ENCODE measurements at regions not wholly inside any gene's neighbourhood (a gene's known extent, or its start where the extent isn't known, plus 50 kb on each side); places are given as distances from the start of the nearest gene placed in this dataset.

DNA sequence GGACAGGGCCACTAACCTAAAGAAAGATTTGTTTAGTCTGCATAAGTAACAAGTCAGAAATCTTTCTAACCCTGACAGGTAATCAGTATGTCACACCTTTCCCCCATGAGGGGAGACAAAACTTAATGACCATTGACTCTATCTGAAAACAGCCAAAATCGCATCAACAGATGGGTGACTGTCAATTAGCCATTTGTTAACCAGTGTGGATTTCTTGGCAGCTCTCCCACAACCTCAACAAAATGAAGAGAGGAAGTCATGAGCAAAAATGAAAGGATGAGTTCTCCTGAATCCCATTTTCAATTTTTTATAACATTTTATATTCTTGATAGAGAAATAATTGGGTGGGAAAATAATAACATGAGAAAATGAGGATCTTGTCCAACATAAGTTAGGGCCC is 84.6 kb upstream of the SNX2 start:
- POLR2A ChIA-PET, result no interaction called here

More for the DNA sequence above, 84.6 kb upstream of the SNX2 start:
- dilution Hi-C loops (cut with MboI; ENCODE audit: extremely low pct_ligation_motif_present, low sequenced_read_pairs), result no loop called here
- no peaks in the 10 kb centered on the region for H3K9me3 ChIP-seq (replicated peaks; ENCODE audit: control insufficient read depth, insufficient read depth, low read length)
- no peaks in the 10 kb centered on the region for H3K79me2 ChIP-seq (ENCODE audit: control insufficient read depth, insufficient read depth, low read length)
- H3K4me3 ChIP-seq (replicated peaks in 1 of 3; ENCODE audit: insufficient read depth in 1 of 3, low read depth in 1 of 3, low read length in 3 of 3), result no peak overlapping the region
- CTCF ChIA-PET, result no interaction called here
- H3K27ac ChIP-seq (ENCODE audit: insufficient read depth, low read depth, low read length), result no peak overlapping the region
- H3K27me3 ChIP-seq (ENCODE audit: control insufficient read depth in 2 of 2, insufficient read depth in 2 of 2, low read length in 2 of 2), result no peaks in the 10 kb centered on the region
- no peaks in the 10 kb centered on the region for H3K9me1 ChIP-seq (replicated peaks; ENCODE audit: control insufficient read depth, extremely low read depth, insufficient read depth, low read length)
- no peaks in the 10 kb centered on the region for H4K20me1 ChIP-seq (replicated peaks; ENCODE audit: control insufficient read depth, extremely low read depth, insufficient read depth, low read length)
- no peak for DNase-seq (ENCODE audit: low read depth, low spot score)
- intact Hi-C loops (cut with micrococcal nuclease), result no loop called here
- no peak overlapping the region for H2AFZ ChIP-seq (ENCODE audit: low read depth, low read length)
- H3K9ac ChIP-seq (replicated peaks; ENCODE audit: extremely low read depth, insufficient read depth, low read length), result no peak overlapping the region
- TF ChIP-seq GATA2 (IDR thresholded peaks at IDR 0.05; ENCODE audit: insufficient read depth, insufficient read length, low read depth, low read length) (no peak), MYC (IDR thresholded peaks at IDR 0.05; ENCODE audit: low read depth, low read length) (no peak), FOS (IDR thresholded peaks at IDR 0.05; ENCODE audit: borderline replicate concordance, insufficient read depth, low read length) (no peak), EZH2 (IDR thresholded peaks at IDR 0.05; ENCODE audit: borderline replicate concordance, low read depth, low read length, severe bottlenecking) (no peak), POLR2A (IDR thresholded peaks at IDR 0.05; ENCODE audit: low read depth, low read length) (no peak), POLR2AphosphoS5 (IDR thresholded peaks at IDR 0.05; ENCODE audit: insufficient read depth, low read depth, low read length) (no peak), JUN (IDR thresholded peaks at IDR 0.05; ENCODE audit: borderline replicate concordance, insufficient read depth, insufficient read length, low read depth) (no peak)
- TF ChIP-seq, protein P1, sequence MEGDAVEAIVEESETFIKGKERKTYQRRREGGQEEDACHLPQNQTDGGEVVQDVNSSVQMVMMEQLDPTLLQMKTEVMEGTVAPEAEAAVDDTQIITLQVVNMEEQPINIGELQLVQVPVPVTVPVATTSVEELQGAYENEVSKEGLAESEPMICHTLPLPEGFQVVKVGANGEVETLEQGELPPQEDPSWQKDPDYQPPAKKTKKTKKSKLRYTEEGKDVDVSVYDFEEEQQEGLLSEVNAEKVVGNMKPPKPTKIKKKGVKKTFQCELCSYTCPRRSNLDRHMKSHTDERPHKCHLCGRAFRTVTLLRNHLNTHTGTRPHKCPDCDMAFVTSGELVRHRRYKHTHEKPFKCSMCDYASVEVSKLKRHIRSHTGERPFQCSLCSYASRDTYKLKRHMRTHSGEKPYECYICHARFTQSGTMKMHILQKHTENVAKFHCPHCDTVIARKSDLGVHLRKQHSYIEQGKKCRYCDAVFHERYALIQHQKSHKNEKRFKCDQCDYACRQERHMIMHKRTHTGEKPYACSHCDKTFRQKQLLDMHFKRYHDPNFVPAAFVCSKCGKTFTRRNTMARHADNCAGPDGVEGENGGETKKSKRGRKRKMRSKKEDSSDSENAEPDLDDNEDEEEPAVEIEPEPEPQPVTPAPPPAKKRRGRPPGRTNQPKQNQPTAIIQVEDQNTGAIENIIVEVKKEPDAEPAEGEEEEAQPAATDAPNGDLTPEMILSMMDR (IDR thresholded peaks at IDR 0.05; ENCODE audit: extremely low read depth in 1 of 2, insufficient read depth in 1 of 2, low read depth in 1 of 2, low read length in 2 of 2), result no peak
- TF ChIP-seq, protein P2, sequence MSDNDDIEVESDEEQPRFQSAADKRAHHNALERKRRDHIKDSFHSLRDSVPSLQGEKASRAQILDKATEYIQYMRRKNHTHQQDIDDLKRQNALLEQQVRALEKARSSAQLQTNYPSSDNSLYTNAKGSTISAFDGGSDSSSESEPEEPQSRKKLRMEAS (IDR thresholded peaks at IDR 0.05; ENCODE audit: insufficient read depth, insufficient read length), result no peak
- no peaks in the 10 kb centered on the region for H3K36me3 ChIP-seq (ENCODE audit: control insufficient read depth in 2 of 2, extremely low read depth in 1 of 2, insufficient read depth in 2 of 2, low read length in 2 of 2)
- BruUV-seq (replicated peaks), result no TSS peak
- no peak overlapping the region for H3K4me2 ChIP-seq (ENCODE audit: insufficient read depth, low read length)
- FAIRE-seq, result no peak
- H3K4me1 ChIP-seq (ENCODE audit: control insufficient read depth, extremely low read depth, insufficient read depth, low read length), result no peaks in the 10 kb centered on the region
